Chondrocyte (in vitro differentiated cells): ENCODE measurements at regions not wholly inside any gene's neighbourhood (a gene's known extent, or its start where the extent isn't known, plus 50 kb on each side); places are given as distances from the start of the nearest gene placed in this dataset.

ENCODE experiments used
- DNase-seq: peaks from one replicate; pipeline ENCODE4 v3.0.0; 2021; ENCODE audit warnings: mixed read lengths, low spot score
- H3K27ac Mint-ChIP-seq: one replicate; pipeline ENCODE4 v1.8.0; 2021; ENCODE audit warnings: mild to moderate bottlenecking, moderate library complexity, mixed read lengths; ENCODE audit not compliant: unreplicated experiment
- H3K27me3 Mint-ChIP-seq: 2 replicates; pipeline ENCODE4 v1.8.0; 2021; ENCODE audit warnings: low read depth, mixed read lengths
- H3K36me3 Mint-ChIP-seq: 2 replicates; pipeline ENCODE4 v1.8.0; 2021; ENCODE audit warnings: low read depth, mixed read lengths
- H3K4me1 Mint-ChIP-seq: 2 replicates; pipeline ENCODE4 v1.8.0; 2021; ENCODE audit warnings: low read depth, mild to moderate bottlenecking, mixed read lengths
- H3K4me3 Mint-ChIP-seq: one replicate; pipeline ENCODE4 v1.8.0; 2021; ENCODE audit warnings: mild to moderate bottlenecking, moderate library complexity, mixed read lengths; ENCODE audit not compliant: unreplicated experiment
- H3K9me3 Mint-ChIP-seq: 2 replicates; pipeline ENCODE4 v1.8.0; 2021; ENCODE audit warnings: low read depth, mixed read lengths
- TF ChIP-seq, protein P1 (sequence below): fragments of 200-600 bp; sonication (generic); IDR thresholded peaks from 2 replicates; pipeline ENCODE4 v1.5.0; 2021; ENCODE audit warnings: antibody characterized with exemption, mild to moderate bottlenecking, moderate library complexity

GRCh38 chr6:145336119-145336518, 399.2 kb downstream of the EPM2A start:
- H3K36me3 Mint-ChIP-seq, result no peaks in the 10 kb centered on the region
- no peak overlapping the region for H3K4me3 Mint-ChIP-seq
- no peaks in the 10 kb centered on the region for H3K9me3 Mint-ChIP-seq
- H3K27me3 Mint-ChIP-seq, result no peaks in the 10 kb centered on the region
- H3K4me1 Mint-ChIP-seq, result no peaks in the 10 kb centered on the region
- TF ChIP-seq, protein P1, sequence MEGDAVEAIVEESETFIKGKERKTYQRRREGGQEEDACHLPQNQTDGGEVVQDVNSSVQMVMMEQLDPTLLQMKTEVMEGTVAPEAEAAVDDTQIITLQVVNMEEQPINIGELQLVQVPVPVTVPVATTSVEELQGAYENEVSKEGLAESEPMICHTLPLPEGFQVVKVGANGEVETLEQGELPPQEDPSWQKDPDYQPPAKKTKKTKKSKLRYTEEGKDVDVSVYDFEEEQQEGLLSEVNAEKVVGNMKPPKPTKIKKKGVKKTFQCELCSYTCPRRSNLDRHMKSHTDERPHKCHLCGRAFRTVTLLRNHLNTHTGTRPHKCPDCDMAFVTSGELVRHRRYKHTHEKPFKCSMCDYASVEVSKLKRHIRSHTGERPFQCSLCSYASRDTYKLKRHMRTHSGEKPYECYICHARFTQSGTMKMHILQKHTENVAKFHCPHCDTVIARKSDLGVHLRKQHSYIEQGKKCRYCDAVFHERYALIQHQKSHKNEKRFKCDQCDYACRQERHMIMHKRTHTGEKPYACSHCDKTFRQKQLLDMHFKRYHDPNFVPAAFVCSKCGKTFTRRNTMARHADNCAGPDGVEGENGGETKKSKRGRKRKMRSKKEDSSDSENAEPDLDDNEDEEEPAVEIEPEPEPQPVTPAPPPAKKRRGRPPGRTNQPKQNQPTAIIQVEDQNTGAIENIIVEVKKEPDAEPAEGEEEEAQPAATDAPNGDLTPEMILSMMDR, result no peak
- H3K27ac Mint-ChIP-seq, result no peak overlapping the region
- no peak for DNase-seq

GRCh38 chr6:145339089-145339488, 396.2 kb downstream of the EPM2A start:
- DNase-seq, result no peak
- TF ChIP-seq, protein P1, result no peak
- H3K9me3 Mint-ChIP-seq, result no peaks in the 10 kb centered on the region
- H3K36me3 Mint-ChIP-seq, result no peaks in the 10 kb centered on the region
- no peak overlapping the region for H3K4me3 Mint-ChIP-seq
- no peak overlapping the region for H3K27ac Mint-ChIP-seq
- peaks cover 3% of the 10 kb centered on the region for H3K27me3 Mint-ChIP-seq
- H3K4me1 Mint-ChIP-seq, result no peaks in the 10 kb centered on the region

DNA sequence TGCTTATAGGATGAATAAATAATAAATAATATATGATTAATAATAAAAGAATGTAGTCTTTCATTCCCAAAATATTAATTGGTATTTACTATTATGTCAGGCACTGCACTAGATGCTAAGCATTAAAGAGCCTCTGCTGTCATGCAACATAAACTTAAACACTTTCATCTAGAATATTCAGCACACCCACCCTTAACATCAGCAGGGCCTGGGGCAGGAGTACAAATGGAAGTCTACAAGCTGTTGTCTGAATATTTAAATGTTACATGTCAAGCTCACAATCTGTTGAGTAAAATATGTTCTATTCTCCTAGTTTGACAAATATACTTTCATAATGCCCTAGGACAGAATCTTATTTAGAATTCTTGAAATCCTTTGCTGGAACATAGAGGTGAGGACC, 395.1 kb downstream of the EPM2A start:
- no peaks in the 10 kb centered on the region for H3K4me1 Mint-ChIP-seq
- no peak for DNase-seq
- peaks cover 3% of the 10 kb centered on the region for H3K27me3 Mint-ChIP-seq
- H3K4me3 Mint-ChIP-seq, result no peak overlapping the region
- H3K9me3 Mint-ChIP-seq, result no peaks in the 10 kb centered on the region
- H3K36me3 Mint-ChIP-seq, result no peaks in the 10 kb centered on the region
- no peak overlapping the region for H3K27ac Mint-ChIP-seq
- TF ChIP-seq, protein P1, result no peak

GRCh38 chr6:145345094-145345493, 390.2 kb downstream of the EPM2A start:
- H3K4me3 Mint-ChIP-seq, result no peak overlapping the region
- no peak for DNase-seq
- TF ChIP-seq, protein P1, result no peak
- no peaks in the 10 kb centered on the region for H3K36me3 Mint-ChIP-seq
- H3K27ac Mint-ChIP-seq, result no peak overlapping the region
- no peaks in the 10 kb centered on the region for H3K9me3 Mint-ChIP-seq
- H3K4me1 Mint-ChIP-seq, result no peaks in the 10 kb centered on the region
- peaks cover 10% of the 10 kb centered on the region for H3K27me3 Mint-ChIP-seq

DNA sequence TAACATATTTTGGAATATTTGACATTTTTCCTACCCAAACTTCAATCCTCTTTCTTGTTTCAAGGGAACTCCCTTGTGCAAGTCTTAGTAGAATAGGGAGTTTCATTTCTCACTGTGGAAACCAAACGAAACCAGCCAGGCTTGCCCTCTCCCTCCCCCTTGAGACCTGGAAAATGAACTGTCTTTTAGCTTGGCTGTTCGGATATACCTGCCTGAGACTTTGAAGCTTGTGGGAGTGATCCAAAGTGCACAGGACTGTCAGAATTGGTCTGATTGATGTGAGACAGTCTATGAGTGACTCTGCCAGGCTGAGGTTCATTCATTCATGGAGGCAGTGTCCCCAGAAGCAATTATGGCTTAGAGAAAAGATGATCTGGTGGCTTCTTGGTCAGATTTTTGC, 388.1 kb downstream of the EPM2A start:
- no peak for DNase-seq
- Mint-ChIP-seq H3K27me3 (peaks cover 17% of the 10 kb centered on the region), H3K27ac (no peak overlapping the region), H3K36me3 (no peaks in the 10 kb centered on the region), H3K9me3 (no peaks in the 10 kb centered on the region), H3K4me3 (no peak overlapping the region), H3K4me1 (no peaks in the 10 kb centered on the region)
- TF ChIP-seq, protein P1, result no peak
